ENCODE measurements at regions not wholly inside any gene's neighbourhood (a gene's known extent, or its start where the extent isn't known, plus 50 kb on each side); places are given as distances from the start of the nearest gene placed in this dataset.

GRCh38 chr20:57791178-57791962 is 81.6 kb upstream of the PMEPA1 start:
- no peak overlapping the region for H3K4me3 ChIP-seq (ENCODE audit: control insufficient read depth in 2 of 3, extremely low read depth in 1 of 3, insufficient read depth in 2 of 3, low read depth in 1 of 3, low read length in 3 of 3)
- peaks cover 50% of the 10 kb centered on the region for H3K27me3 ChIP-seq (ENCODE audit: control insufficient read depth, extremely low read depth, insufficient read depth, low read length)
- no peaks in the 10 kb centered on the region for H3K36me3 ChIP-seq (ENCODE audit: control insufficient read depth in 2 of 2, extremely low read depth in 1 of 2, insufficient read depth in 2 of 2, low read length in 2 of 2)
- no peak for TF ChIP-seq CTCF (optimal IDR thresholded peaks at IDR 0.05 in 1 of 3, IDR thresholded peaks at IDR 0.05 in 1 of 3, conservative IDR thresholded peaks at IDR 0.05 in 1 of 3; ENCODE audit: extremely low read depth in 1 of 3, insufficient read depth in 2 of 3, low read length in 3 of 3)
- TF ChIP-seq EZH2 (IDR thresholded peaks at IDR 0.05; ENCODE audit: low read length), result no peak
- no peak overlapping the region for H3K4me2 ChIP-seq (ENCODE audit: control insufficient read depth, extremely low read depth, insufficient read depth, low read depth, low read length)
- no peak overlapping the region for H3K27ac ChIP-seq (ENCODE audit: control insufficient read depth, insufficient read depth, low read length)
- dilution Hi-C loops (cut with MboI; ENCODE audit: extremely low pct_ligation_motif_present, low sequenced_read_pairs), result no loop called here
- H3K4me1 ChIP-seq (ENCODE audit: control insufficient read depth, extremely low read depth, insufficient read depth, low read length), result no peaks in the 10 kb centered on the region
- no peaks in the 10 kb centered on the region for H3K9me1 ChIP-seq (ENCODE audit: control insufficient read depth, extremely low read depth, insufficient read depth, low read length)
- H2AFZ ChIP-seq (ENCODE audit: control insufficient read depth, low read length), result no peak overlapping the region
- FAIRE-seq (no peak), DNase-seq (ENCODE audit: low read depth, low spot score) (no peak)
- H3K9me3 ChIP-seq (ENCODE audit: control insufficient read depth, low read depth, low read length), result no peaks in the 10 kb centered on the region
- H3K79me2 ChIP-seq (ENCODE audit: control insufficient read depth, insufficient read depth, low read length), result no peaks in the 10 kb centered on the region
- H4K20me1 ChIP-seq (ENCODE audit: control insufficient read depth, extremely low read depth, insufficient read depth, low read length), result no peaks in the 10 kb centered on the region
- no peak overlapping the region for H3K9ac ChIP-seq (ENCODE audit: control insufficient read depth, extremely low read depth, insufficient read depth, low read length)

- dilution Hi-C loops (cut with MboI; ENCODE audit: extremely low pct_ligation_motif_present, low sequenced_read_pairs), result no loop called here
- Histone ChIP-seq H3K27ac (ENCODE audit: control insufficient read depth, insufficient read depth, low read length) (no peak overlapping the region), H3K9me3 (ENCODE audit: control insufficient read depth, low read depth, low read length) (no peaks in the 10 kb centered on the region), H4K20me1 (ENCODE audit: control insufficient read depth, extremely low read depth, insufficient read depth, low read length) (no peaks in the 10 kb centered on the region), H3K4me3 (ENCODE audit: control insufficient read depth in 2 of 3, extremely low read depth in 1 of 3, insufficient read depth in 2 of 3, low read depth in 1 of 3, low read length in 3 of 3) (no peak overlapping the region), H3K27me3 (ENCODE audit: control insufficient read depth, extremely low read depth, insufficient read depth, low read length) (peaks cover 57% of the 10 kb centered on the region), H3K36me3 (ENCODE audit: control insufficient read depth in 2 of 2, extremely low read depth in 1 of 2, insufficient read depth in 2 of 2, low read length in 2 of 2) (no peaks in the 10 kb centered on the region), H3K79me2 (ENCODE audit: control insufficient read depth, insufficient read depth, low read length) (no peaks in the 10 kb centered on the region), H3K4me2 (ENCODE audit: control insufficient read depth, extremely low read depth, insufficient read depth, low read depth, low read length) (no peak overlapping the region), H3K9me1 (ENCODE audit: control insufficient read depth, extremely low read depth, insufficient read depth, low read length) (no peaks in the 10 kb centered on the region), H3K9ac (ENCODE audit: control insufficient read depth, extremely low read depth, insufficient read depth, low read length) (no peak overlapping the region), H2AFZ (ENCODE audit: control insufficient read depth, low read length) (no peak overlapping the region), H3K4me1 (ENCODE audit: control insufficient read depth, extremely low read depth, insufficient read depth, low read length) (no peaks in the 10 kb centered on the region)
- FAIRE-seq (no peak), DNase-seq (ENCODE audit: low read depth, low spot score) (no peak)
- no peak for TF ChIP-seq CTCF (optimal IDR thresholded peaks at IDR 0.05 in 1 of 3, IDR thresholded peaks at IDR 0.05 in 1 of 3, conservative IDR thresholded peaks at IDR 0.05 in 1 of 3; ENCODE audit: extremely low read depth in 1 of 3, insufficient read depth in 2 of 3, low read length in 3 of 3)
- TF ChIP-seq EZH2 (IDR thresholded peaks at IDR 0.05; ENCODE audit: low read length), result no peak
Measured at GRCh38 chr20:57790176-57790575, 80.4 kb upstream of the PMEPA1 start.
